ENCODE measurements at regions not wholly inside any gene's neighbourhood (a gene's known extent, or its start where the extent isn't known, plus 50 kb on each side); places are given as distances from the start of the nearest gene placed in this dataset.
"Not testable (repeated sequence)": the region's sequence is repeated elsewhere in the genome, so short reads cannot be mapped to it uniquely, and the experiment has no call there.

GRCh38 chr1:65020774-65021173, 54.4 kb upstream of the JAK1 start:
- no peak for DNase-seq (ENCODE audit: low spot score)

GRCh38 chr1:65021795-65022194, 55.4 kb upstream of the JAK1 start:
- no peak for DNase-seq (ENCODE audit: low spot score)

- DNase-seq (ENCODE audit: low spot score) = no peak
These were observed 55.9 kb upstream of the JAK1 start for GRCh38 chr1:65022216-65022615.

- no peak for DNase-seq (ENCODE audit: low spot score)
These were observed 59.4 kb upstream of the JAK1 start for GRCh38 chr1:65025794-65026193.

- no peak for DNase-seq (ENCODE audit: low spot score)
These were observed 59.9 kb upstream of the JAK1 start for GRCh38 chr1:65026235-65026634.

GRCh38 chr1:65027666-65028358, 61.5 kb upstream of the JAK1 start:
- DNase-seq (ENCODE audit: low spot score) = no peak

GRCh38 chr1:65029434-65029833, 63.1 kb upstream of the JAK1 start:
- not testable (repeated sequence) for DNase-seq (ENCODE audit: low spot score)

GRCh38 chr1:65034879-65035278, 68.5 kb upstream of the JAK1 start:
- DNase-seq (ENCODE audit: low spot score) = not testable (repeated sequence)

- DNase-seq (ENCODE audit: low spot score) = no peak
These were observed 70.3 kb upstream of the JAK1 start for GRCh38 chr1:65036570-65037051.

- no peak for DNase-seq (ENCODE audit: low spot score)
These were observed 72.7 kb upstream of the JAK1 start for GRCh38 chr1:65039066-65039465.

GRCh38 chr1:65039508-65039907, 73.2 kb upstream of the JAK1 start:
- DNase-seq (ENCODE audit: low spot score) = no peak

GRCh38 chr1:65042467-65042866, 76.1 kb upstream of the JAK1 start:
- no peak for DNase-seq (ENCODE audit: low spot score)

GRCh38 chr1:65044411-65044810, 78.1 kb upstream of the JAK1 start:
- peak; percentile 39 for DNase-seq (ENCODE audit: low spot score)

GRCh38 chr1:65045022-65045817, 78.9 kb upstream of the JAK1 start:
- no peak for DNase-seq (ENCODE audit: low spot score)

GRCh38 chr1:65048335-65048734, 82.0 kb upstream of the JAK1 start:
- no peak for DNase-seq (ENCODE audit: low spot score)

- DNase-seq (ENCODE audit: low spot score) = no peak
These were observed 83.8 kb upstream of the JAK1 start for GRCh38 chr1:65049941-65050713.

GRCh38 chr1:65050735-65051134, 84.4 kb upstream of the JAK1 start:
- no peak for DNase-seq (ENCODE audit: low spot score)

- DNase-seq (ENCODE audit: low spot score) = no peak
These were observed 88.1 kb upstream of the JAK1 start for GRCh38 chr1:65054481-65054880.

GRCh38 chr1:65055747-65056146, 89.4 kb upstream of the JAK1 start:
- DNase-seq (ENCODE audit: low spot score) = no peak

GRCh38 chr1:65056234-65056633, 89.9 kb upstream of the JAK1 start:
- no peak for DNase-seq (ENCODE audit: low spot score)

- no peak for DNase-seq (ENCODE audit: low spot score)
These were observed 90.5 kb upstream of the JAK1 start for GRCh38 chr1:65056866-65057265.

GRCh38 chr1:65059930-65060538, 88.0 kb upstream of the AK4 start:
- peak; percentile 63 for DNase-seq (ENCODE audit: low spot score)
